ENCODE measurements at regions not wholly inside any gene's neighbourhood (a gene's known extent, or its start where the extent isn't known, plus 50 kb on each side); places are given as distances from the start of the nearest gene placed in this dataset.
"Not testable (repeated sequence)": the region's sequence is repeated elsewhere in the genome, so short reads cannot be mapped to it uniquely, and the experiment has no call there.

DNA sequence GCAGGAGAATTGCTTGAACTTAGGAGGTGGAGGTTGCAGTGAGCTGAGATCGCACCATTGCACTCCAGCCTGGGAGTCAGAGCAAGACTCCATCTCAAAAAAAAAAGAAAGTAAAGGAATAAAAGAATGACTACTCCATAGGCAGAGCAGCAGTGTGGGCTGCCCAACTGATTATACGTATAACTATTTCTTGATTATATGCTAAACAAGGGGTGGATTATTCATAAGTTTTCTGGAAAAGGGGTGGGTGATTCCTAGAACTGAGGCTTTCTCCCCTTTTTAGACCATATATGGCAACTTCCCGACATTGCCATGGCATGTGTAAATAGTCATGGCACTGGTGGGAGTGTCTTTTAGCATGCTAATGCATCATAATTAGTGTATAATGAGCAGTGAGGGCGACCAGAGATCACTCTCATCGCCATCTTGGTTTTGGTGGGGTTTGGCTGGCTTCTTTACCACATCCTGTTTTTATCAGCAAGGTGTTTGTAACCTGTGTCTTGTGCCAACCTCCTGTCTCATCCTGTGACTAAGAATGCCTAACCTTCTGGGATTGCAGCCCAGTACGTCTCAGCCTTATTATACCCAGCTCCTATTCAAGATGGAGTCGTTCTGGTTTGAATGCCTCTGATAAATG, 72.3 kb upstream of the BCL2L14 start:
- H2BK20ac ChIP-seq (ENCODE audit: low read depth, low read length); H2AFZ ChIP-seq (replicated peaks; ENCODE audit: low read length, poor library complexity); H3K4me1 ChIP-seq (ENCODE audit: control insufficient read depth, insufficient read depth, low read length); H3K4me3 ChIP-seq (ENCODE audit: insufficient read depth, low read depth, low read length); H3K56ac ChIP-seq (ENCODE audit: extremely low read depth, insufficient read depth, low read length); ATAC-seq (ENCODE audit: low read depth); intact Hi-C loops (cut with micrococcal nuclease); H3K23ac ChIP-seq (ENCODE audit: low read depth, low read length); DNase-seq; H3K36me3 ChIP-seq (ENCODE audit: control insufficient read depth, insufficient read depth, low read length); H3K18ac ChIP-seq (ENCODE audit: low read depth, low read length); H2AK5ac ChIP-seq (ENCODE audit: low read depth, low read length); H2AK9ac ChIP-seq (replicated peaks; ENCODE audit: low read depth, low read length, poor library complexity); H2BK15ac ChIP-seq (ENCODE audit: low read depth, low read length); H3K14ac ChIP-seq (replicated peaks; ENCODE audit: low read depth, low read length); H4K91ac ChIP-seq (ENCODE audit: insufficient read depth, low read depth, low read length); H3K27me3 ChIP-seq (ENCODE audit: control insufficient read depth, insufficient read depth, low read length); H4K5ac ChIP-seq (ENCODE audit: low read depth, low read length); H3K79me1 ChIP-seq (ENCODE audit: low read depth in 1 of 2, low read length in 2 of 2); H3K9me1 ChIP-seq (ENCODE audit: insufficient read depth, low read length); H2BK120ac ChIP-seq (ENCODE audit: low read depth, low read length); H3K27ac ChIP-seq (ENCODE audit: insufficient read depth, low read length); H3K9me3 ChIP-seq (ENCODE audit: control insufficient read depth, insufficient read depth, low read length); CTCF ChIA-PET; in situ Hi-C loops (cut with MboI; ENCODE audit: low sequenced_read_pairs); H3K4me2 ChIP-seq (ENCODE audit: low read depth, low read length); dilution Hi-C loops (cut with HindIII; ENCODE audit: low sequenced_read_pairs, unreplicated experiment); H3K9ac ChIP-seq (ENCODE audit: low read depth, low read length); H4K20me1 ChIP-seq (ENCODE audit: insufficient read depth, low read length); H3K4ac ChIP-seq (ENCODE audit: low read depth, low read length); H4K8ac ChIP-seq (ENCODE audit: low read depth in 2 of 2, low read length in 2 of 2); H2BK5ac ChIP-seq (ENCODE audit: low read depth, low read length, poor library complexity, severe bottlenecking); BruUV-seq (replicated peaks): not testable (repeated sequence)
- no CpG with 5 or more reads among the region's 7 CpGs for WGBS, 2 experiments (ENCODE audit: extremely low coverage in 2 of 2, insufficient read length in 1 of 2)
- POLR2A ChIA-PET (ENCODE audit: unreplicated experiment): interaction anchor here (0.6 kb wide), 1 partner anchor 29 kb away, joined by 3 read pairs; no protein-coding TSS in a partner anchor

Data from IMR-90 (cell line).